Prostate gland (tissue), 2 donors: ENCODE measurements at regions not wholly inside any gene's neighbourhood (a gene's known extent, or its start where the extent isn't known, plus 50 kb on each side); places are given as distances from the start of the nearest gene placed in this dataset.

Experiments
- CTCF ChIP-seq, 4 experiments: fragments of 200-600 bp in 2 of 4; fragments of 450-650 bp in 2 of 4; sonication (generic) in 2 of 4; IDR thresholded peaks; 1 replicate in 3 of 4; 2 replicates in 1 of 4; pipeline ENCODE4 v1.5.1; 2016 to 2019; ENCODE audit warnings: antibody characterized with exemption in 4 of 4, mild to moderate bottlenecking in 2 of 4, moderate library complexity in 2 of 4
- POLR2AphosphoS5 ChIP-seq: sonication (generic); formaldehyde crosslinking; IDR thresholded peaks from one replicate; pipeline ENCODE4 v1.6.1; 2017; ENCODE audit warnings: antibody characterized with exemption

- TF ChIP-seq CTCF (IDR thresholded peaks at IDR 0.05) = no peak
- TF ChIP-seq POLR2AphosphoS5 = no peak
Measured at GRCh38 chr1:193633093-193633492, 446.7 kb upstream of the B3GALT2 start.
